ENCODE measurements at regions not wholly inside any gene's neighbourhood (a gene's known extent, or its start where the extent isn't known, plus 50 kb on each side); places are given as distances from the start of the nearest gene placed in this dataset.

DNA sequence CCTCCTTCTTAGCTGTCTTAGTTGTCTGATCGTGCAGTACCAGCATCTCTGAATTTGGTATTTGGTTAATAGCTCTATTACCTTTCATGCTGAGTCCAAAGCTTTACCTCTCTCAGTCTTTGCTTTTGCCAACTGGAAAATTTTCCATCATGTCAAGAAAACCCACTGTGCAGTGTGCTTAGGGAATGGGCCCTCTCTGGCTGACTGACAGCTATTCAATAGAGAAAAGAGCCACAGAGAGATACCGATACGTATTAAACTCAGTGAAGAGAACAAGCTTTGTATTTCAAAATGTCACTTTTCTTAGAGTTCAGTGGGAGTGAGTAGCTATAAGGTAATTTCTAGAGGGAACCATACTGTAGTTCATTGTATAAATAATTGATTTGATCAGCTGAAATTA lies 1507.1 kb downstream of the C4orf33 start:
- ATAC-seq (no peak), FAIRE-seq (no peak), DNase-seq (ENCODE audit: low read depth in 1 of 2, low spot score in 1 of 2) (no peak)
- Histone ChIP-seq H3K9me3 (no peaks in the 10 kb centered on the region), H3K4me3 (no peak overlapping the region), H3K27ac (no peak overlapping the region), H3K4me2 (no peak overlapping the region), H3K4me1 (no peaks in the 10 kb centered on the region)
- TF ChIP-seq, protein P1, sequence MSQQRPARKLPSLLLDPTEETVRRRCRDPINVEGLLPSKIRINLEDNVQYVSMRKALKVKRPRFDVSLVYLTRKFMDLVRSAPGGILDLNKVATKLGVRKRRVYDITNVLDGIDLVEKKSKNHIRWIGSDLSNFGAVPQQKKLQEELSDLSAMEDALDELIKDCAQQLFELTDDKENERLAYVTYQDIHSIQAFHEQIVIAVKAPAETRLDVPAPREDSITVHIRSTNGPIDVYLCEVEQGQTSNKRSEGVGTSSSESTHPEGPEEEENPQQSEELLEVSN (IDR thresholded peaks at IDR 0.05; ENCODE audit: borderline replicate concordance, low read depth) = no peak
- TF ChIP-seq HOXB5 (CRISPR knock-in tag; IDR thresholded peaks at IDR 0.05) (no peak), CHD2 (IDR thresholded peaks at IDR 0.05; ENCODE audit: low read length, partially characterized antibody) (no peak), GATA3 (IDR thresholded peaks at IDR 0.05; ENCODE audit: borderline replicate concordance) (no peak), KDM5A (IDR thresholded peaks at IDR 0.05) (no peak), EHMT2 (IDR thresholded peaks at IDR 0.05; ENCODE audit: low read depth) (no peak), RCOR1 (IDR thresholded peaks at IDR 0.05; ENCODE audit: low read depth, low read length) (no peak), SREBF2 (IDR thresholded peaks at IDR 0.05) (no peak), ZNF302 (CRISPR knock-in tag; IDR thresholded peaks at IDR 0.05) (no peak), ZFP36 (IDR thresholded peaks at IDR 0.05; ENCODE audit: borderline replicate concordance, partially characterized antibody) (no peak), FOSL2 (IDR thresholded peaks at IDR 0.05) (no peak), FOSL2 (CRISPR knock-in tag; IDR thresholded peaks at IDR 0.05) (no peak)
- CTCF ChIA-PET = no interaction called here
- POLR2A ChIA-PET = no interaction called here
- 62% methylated on average over 3 of the region's 3 CpGs for WGBS (ENCODE audit: missing lambda C conversion rate)

DNA sequence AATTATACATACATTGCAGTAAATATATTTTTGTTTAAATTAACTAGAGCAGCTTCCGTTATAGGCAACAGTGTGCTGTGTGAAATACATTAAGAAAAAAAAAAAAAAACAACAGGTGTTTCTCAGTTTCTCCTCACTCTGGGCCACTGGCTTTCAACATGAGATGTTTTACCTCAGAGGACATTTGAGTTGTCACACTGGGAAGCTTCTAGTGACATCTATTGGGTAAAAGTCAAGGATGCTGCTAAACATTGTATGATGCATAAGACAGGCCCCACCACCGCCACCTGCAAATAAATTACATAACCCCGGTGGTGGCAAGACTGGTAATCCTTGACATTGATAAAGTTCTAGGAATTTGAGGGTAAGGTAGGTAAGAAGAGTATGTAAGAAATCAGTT lies 1512.2 kb downstream of the C4orf33 start:
- ATAC-seq = no peak
- TF ChIP-seq, protein P2, sequence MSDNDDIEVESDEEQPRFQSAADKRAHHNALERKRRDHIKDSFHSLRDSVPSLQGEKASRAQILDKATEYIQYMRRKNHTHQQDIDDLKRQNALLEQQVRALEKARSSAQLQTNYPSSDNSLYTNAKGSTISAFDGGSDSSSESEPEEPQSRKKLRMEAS (IDR thresholded peaks at IDR 0.05) = no peak
- no peak for TF ChIP-seq ESRRA (IDR thresholded peaks at IDR 0.05; ENCODE audit: borderline replicate concordance, low read length)
- Histone ChIP-seq H3K9me3 (no peaks in the 10 kb centered on the region), H3K27ac (no peak overlapping the region), H3K4me2 (no peak overlapping the region), H3K4me3 (no peak overlapping the region), H3K4me1 (no peaks in the 10 kb centered on the region)
- no peak for FAIRE-seq
- no peak for DNase-seq (ENCODE audit: low read depth in 1 of 2, low spot score in 1 of 2)
- CTCF ChIA-PET = no interaction called here
- POLR2A ChIA-PET = no interaction called here
- 55% methylated on average over 3 of the region's 3 CpGs for WGBS (ENCODE audit: missing lambda C conversion rate)

DNA sequence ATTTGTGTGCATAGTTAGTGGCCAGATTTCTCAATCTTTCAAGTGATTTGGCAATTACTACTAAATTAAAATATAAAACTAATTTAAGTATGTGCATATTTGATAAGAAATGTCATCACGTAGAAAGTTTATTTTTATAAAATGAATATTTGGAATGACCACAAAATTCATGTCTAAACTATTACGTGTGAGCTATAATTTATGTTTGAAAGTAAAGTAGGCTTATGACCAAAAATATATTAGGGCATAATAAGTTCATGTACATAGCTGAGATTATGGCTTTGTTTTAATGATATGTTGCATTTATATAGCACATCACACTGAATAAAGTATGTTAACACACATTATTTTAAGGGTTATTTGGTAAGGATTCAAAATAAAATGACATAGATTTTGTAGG lies 1532.6 kb downstream of the C4orf33 start:
- DNase-seq (ENCODE audit: low read depth in 1 of 2, low spot score in 1 of 2) (no peak), ATAC-seq (no peak), FAIRE-seq (no peak)
- ChIA-PET CTCF (no interaction called here), POLR2A (no interaction called here)
- no peak overlapping the region for H3K4me3 ChIP-seq
- H3K9me3 ChIP-seq = no peaks in the 10 kb centered on the region
- H3K4me2 ChIP-seq = no peak overlapping the region
- no peak overlapping the region for H3K27ac ChIP-seq
- no peak for TF ChIP-seq POLR2A (IDR thresholded peaks at IDR 0.05; ENCODE audit: low read length)
- no peak for TF ChIP-seq BHLHE40 (IDR thresholded peaks at IDR 0.05; ENCODE audit: low read depth, low read length)
- no peak for TF ChIP-seq HDAC2 (IDR thresholded peaks at IDR 0.05)
- TF ChIP-seq TFCP2L1 (CRISPR knock-in tag; IDR thresholded peaks at IDR 0.05) = no peak
- TF ChIP-seq, protein P3, sequence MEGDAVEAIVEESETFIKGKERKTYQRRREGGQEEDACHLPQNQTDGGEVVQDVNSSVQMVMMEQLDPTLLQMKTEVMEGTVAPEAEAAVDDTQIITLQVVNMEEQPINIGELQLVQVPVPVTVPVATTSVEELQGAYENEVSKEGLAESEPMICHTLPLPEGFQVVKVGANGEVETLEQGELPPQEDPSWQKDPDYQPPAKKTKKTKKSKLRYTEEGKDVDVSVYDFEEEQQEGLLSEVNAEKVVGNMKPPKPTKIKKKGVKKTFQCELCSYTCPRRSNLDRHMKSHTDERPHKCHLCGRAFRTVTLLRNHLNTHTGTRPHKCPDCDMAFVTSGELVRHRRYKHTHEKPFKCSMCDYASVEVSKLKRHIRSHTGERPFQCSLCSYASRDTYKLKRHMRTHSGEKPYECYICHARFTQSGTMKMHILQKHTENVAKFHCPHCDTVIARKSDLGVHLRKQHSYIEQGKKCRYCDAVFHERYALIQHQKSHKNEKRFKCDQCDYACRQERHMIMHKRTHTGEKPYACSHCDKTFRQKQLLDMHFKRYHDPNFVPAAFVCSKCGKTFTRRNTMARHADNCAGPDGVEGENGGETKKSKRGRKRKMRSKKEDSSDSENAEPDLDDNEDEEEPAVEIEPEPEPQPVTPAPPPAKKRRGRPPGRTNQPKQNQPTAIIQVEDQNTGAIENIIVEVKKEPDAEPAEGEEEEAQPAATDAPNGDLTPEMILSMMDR (IDR thresholded peaks at IDR 0.05) = no peak
- no peak for TF ChIP-seq HEYL (CRISPR knock-in tag; IDR thresholded peaks at IDR 0.05)
- TF ChIP-seq JUNB (IDR thresholded peaks at IDR 0.05) = no peak
- no peak for TF ChIP-seq POLR2AphosphoS2 (conservative IDR thresholded peaks at IDR 0.05; ENCODE audit: low read length)
- TF ChIP-seq MAFK (IDR thresholded peaks at IDR 0.05; ENCODE audit: partially characterized antibody) = no peak
- no peak for TF ChIP-seq EP300 (IDR thresholded peaks at IDR 0.05)
- TF ChIP-seq, protein P4, sequence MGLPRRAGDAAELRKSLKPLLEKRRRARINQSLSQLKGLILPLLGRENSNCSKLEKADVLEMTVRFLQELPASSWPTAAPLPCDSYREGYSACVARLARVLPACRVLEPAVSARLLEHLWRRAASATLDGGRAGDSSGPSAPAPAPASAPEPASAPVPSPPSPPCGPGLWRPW (IDR thresholded peaks at IDR 0.05) = no peak
- no peaks in the 10 kb centered on the region for H3K4me1 ChIP-seq
- WGBS (ENCODE audit: missing lambda C conversion rate) = 51% methylated on average over 2 of the region's 2 CpGs

Measured in A549 (cell line).